CD8-positive, alpha-beta memory T cell (primary cell): ENCODE measurements at regions not wholly inside any gene's neighbourhood (a gene's known extent, or its start where the extent isn't known, plus 50 kb on each side); places are given as distances from the start of the nearest gene placed in this dataset.

Experiments
- CTCF ChIA-PET: fragments of 350-600 bp; sonication (Branson Sonifier 250); formaldehyde crosslinking; loops from one replicate; lab custom pipeline; 2021; ENCODE audit warnings: antibody characterized with exemption; lab: Charles Lee
- POLR2A ChIA-PET: fragments of 350-600 bp; sonication (Branson Sonifier 250); formaldehyde crosslinking; loops from one replicate; lab custom pipeline; 2021; ENCODE audit warnings: antibody characterized with exemption; lab: Charles Lee
- DNase-seq, 5 donors: peaks; one replicate each; pipeline versions ENCODE4 v3.0.0 to v3.0.0-alpha.2; 2020 to 2022; ENCODE audit warnings: mixed read lengths in 1 of 5
- H3K27ac ChIP-seq: one replicate; pipeline ENCODE4 v1.7.0; 2013; ENCODE audit warnings: low read depth, mild to moderate bottlenecking, low read length, moderate library complexity
- H3K27me3 ChIP-seq: 2 replicates; pipeline ENCODE4 v1.7.0; 2013; ENCODE audit warnings: low read length, mild to moderate bottlenecking; ENCODE audit not compliant: insufficient read depth, poor library complexity, severe bottlenecking
- H3K36me3 ChIP-seq: 2 replicates; pipeline ENCODE4 v1.7.0; 2013; ENCODE audit warnings: mild to moderate bottlenecking, low read length, moderate library complexity; ENCODE audit not compliant: insufficient read depth
- H3K4me1 ChIP-seq: 2 replicates; pipeline ENCODE4 v1.7.0; 2013; ENCODE audit warnings: mild to moderate bottlenecking, low read length, moderate library complexity; ENCODE audit not compliant: insufficient read depth
- H3K4me3 ChIP-seq: 2 replicates; pipeline ENCODE4 v1.7.0; 2013; ENCODE audit warnings: mild to moderate bottlenecking, low read length
- H3K9me3 ChIP-seq: 2 replicates; pipeline ENCODE4 v1.7.0; 2013; ENCODE audit warnings: mild to moderate bottlenecking, low read length
- H3K27ac Mint-ChIP-seq, 8 donors: one replicate each; pipeline ENCODE4 v1.8.0; 2020 to 2021; ENCODE audit warnings: mixed read lengths in 8 of 8, mild to moderate bottlenecking in 6 of 8, inconsistent platforms in 3 of 8, moderate library complexity in 3 of 8
- H3K27me3 Mint-ChIP-seq, 2 donors: one replicate each; pipeline ENCODE4 v1.8.0; 2020 to 2021; ENCODE audit warnings: mixed read lengths in 2 of 2, mild to moderate bottlenecking in 1 of 2, moderate library complexity in 1 of 2
- H3K36me3 Mint-ChIP-seq, 3 donors: one replicate each; pipeline ENCODE4 v1.8.0; 2020 to 2021; ENCODE audit warnings: mixed read lengths in 3 of 3, inconsistent platforms in 1 of 3, mild to moderate bottlenecking in 1 of 3
- H3K4me1 Mint-ChIP-seq, 3 donors: one replicate each; pipeline ENCODE4 v1.8.0; 2020 to 2021; ENCODE audit warnings: mixed read lengths in 3 of 3, inconsistent platforms in 1 of 3, mild to moderate bottlenecking in 1 of 3
- H3K4me3 Mint-ChIP-seq, 7 donors: one replicate each; pipeline ENCODE4 v1.8.0; 2020 to 2021; ENCODE audit warnings: mixed read lengths in 7 of 7, mild to moderate bottlenecking in 6 of 7, moderate library complexity in 4 of 7, inconsistent platforms in 2 of 7
- H3K9me3 Mint-ChIP-seq, 5 donors: one replicate each; pipeline ENCODE4 v1.8.0; 2020 to 2022; ENCODE audit warnings: mixed read lengths in 5 of 5, mild to moderate bottlenecking in 3 of 5, moderate library complexity in 2 of 5, inconsistent platforms in 1 of 5

DNA sequence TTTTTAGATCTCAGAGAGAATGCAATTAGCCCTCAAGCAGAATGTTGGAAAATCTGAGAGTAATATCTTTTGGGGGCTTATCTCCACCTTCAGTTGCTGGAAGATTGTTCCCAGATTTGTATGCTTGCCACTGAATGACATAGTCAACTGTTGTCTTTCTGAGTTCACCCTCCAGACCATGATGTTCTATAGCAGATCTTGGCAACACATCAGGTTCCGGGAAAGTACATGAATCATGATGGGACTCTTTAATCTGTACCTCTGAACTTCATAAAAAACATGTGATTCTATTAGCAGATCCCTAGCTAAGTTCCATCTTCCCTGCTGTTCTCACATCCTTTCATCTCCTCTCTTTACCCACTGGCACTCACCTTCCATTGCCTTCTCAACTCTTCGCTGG is 68.9 kb downstream of the PLCE1 start:
- no peak overlapping the region for H3K4me3 Mint-ChIP-seq
- Histone ChIP-seq H3K4me1 (no peaks in the 10 kb centered on the region), H3K4me3 (no peak overlapping the region), H3K27ac (no peak overlapping the region), H3K9me3 (no peaks in the 10 kb centered on the region), H3K36me3 (no peaks in the 10 kb centered on the region), H3K27me3 (no peaks in the 10 kb centered on the region)
- ChIA-PET POLR2A (no interaction called here), CTCF (no interaction called here)
- no peaks in the 10 kb centered on the region for H3K4me1 Mint-ChIP-seq
- H3K9me3 Mint-ChIP-seq = no peaks in the 10 kb centered on the region
- peaks cover 0 to 7% of the 10 kb centered on the region in 2 donors for H3K27me3 Mint-ChIP-seq
- no peak overlapping the region for H3K27ac Mint-ChIP-seq
- no peaks in the 10 kb centered on the region for H3K36me3 Mint-ChIP-seq
- DNase-seq = no peak

DNA sequence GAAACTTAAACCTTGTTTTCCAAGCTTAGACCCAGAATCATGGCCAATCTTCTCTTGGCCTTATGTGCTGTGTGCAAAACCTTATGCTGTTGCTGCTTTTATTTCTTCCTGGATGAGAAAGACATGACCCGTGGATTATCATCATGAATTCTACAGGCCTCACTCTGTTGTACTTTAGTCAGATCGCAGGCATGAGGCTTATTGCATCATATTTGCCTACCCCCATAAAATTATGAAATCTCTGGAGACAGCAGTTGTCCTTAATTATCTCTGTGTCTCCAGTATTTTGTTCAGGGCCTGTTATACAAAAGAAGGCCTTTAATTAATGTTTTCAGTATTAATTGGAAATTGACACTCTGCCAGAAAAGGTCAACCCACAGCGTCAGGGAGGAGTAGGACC is 71.6 kb downstream of the PLCE1 start:
- Histone ChIP-seq H3K36me3 (no peaks in the 10 kb centered on the region), H3K27me3 (no peaks in the 10 kb centered on the region), H3K27ac (no peak overlapping the region), H3K4me1 (no peaks in the 10 kb centered on the region), H3K4me3 (no peak overlapping the region), H3K9me3 (no peaks in the 10 kb centered on the region)
- POLR2A ChIA-PET = no interaction called here
- CTCF ChIA-PET = no interaction called here
- Mint-ChIP-seq H3K4me3 (no peak overlapping the region), H3K9me3 (no peaks in the 10 kb centered on the region), H3K36me3 (no peaks in the 10 kb centered on the region), H3K4me1 (no peaks in the 10 kb centered on the region), H3K27me3 (peaks cover 0 to 6% of the 10 kb centered on the region in 2 donors), H3K27ac (no peak overlapping the region)
- no peak for DNase-seq

DNA sequence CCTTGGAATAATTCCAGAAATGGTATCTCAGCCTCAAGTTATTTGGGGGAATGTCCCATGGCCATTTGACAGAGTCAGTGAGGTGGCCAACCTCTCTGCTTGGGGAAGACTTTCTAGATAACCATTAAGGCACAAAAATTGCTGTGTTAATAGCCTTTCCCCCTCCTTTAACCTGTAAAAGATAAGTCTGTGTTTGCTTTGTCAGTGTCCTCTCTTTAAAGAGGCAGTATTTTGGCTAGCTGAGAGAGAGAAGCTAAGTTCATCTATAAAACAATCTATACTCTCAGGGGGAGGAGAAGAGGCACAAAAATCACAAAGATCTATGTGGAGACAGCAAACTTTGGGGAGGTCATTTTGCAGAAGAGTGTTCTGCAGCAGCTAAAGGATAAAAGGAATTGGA is 72.1 kb downstream of the PLCE1 start:
- Histone ChIP-seq H3K4me1 (no peaks in the 10 kb centered on the region), H3K27ac (no peak overlapping the region), H3K27me3 (no peaks in the 10 kb centered on the region), H3K9me3 (no peaks in the 10 kb centered on the region), H3K4me3 (no peak overlapping the region), H3K36me3 (no peaks in the 10 kb centered on the region)
- no peak for DNase-seq
- Mint-ChIP-seq H3K4me1 (no peaks in the 10 kb centered on the region), H3K36me3 (no peaks in the 10 kb centered on the region), H3K9me3 (no peaks in the 10 kb centered on the region), H3K27ac (no peak overlapping the region), H3K4me3 (no peak overlapping the region), H3K27me3 (peaks cover 0 to 6% of the 10 kb centered on the region in 2 donors)
- ChIA-PET POLR2A (no interaction called here), CTCF (no interaction called here)

DNA sequence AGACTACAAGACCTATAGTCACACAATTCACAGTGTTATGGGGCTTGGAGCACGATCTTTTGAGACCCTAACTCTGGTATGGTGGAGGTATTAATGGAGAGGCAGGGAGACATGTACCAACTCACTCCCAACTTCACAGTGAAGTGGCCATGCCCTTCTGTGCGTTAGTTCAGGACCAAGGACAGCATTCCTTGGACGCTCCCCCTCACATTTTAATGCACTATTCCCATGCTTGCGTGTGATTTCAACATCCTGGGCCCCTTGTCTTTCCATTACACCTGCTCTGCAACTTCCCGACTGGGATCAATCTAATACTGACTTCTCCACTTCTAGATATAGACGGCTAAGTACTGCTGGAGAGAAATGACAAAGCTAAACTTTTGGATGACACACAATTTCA is 72.7 kb downstream of the PLCE1 start:
- no peak overlapping the region for H3K27ac ChIP-seq
- Mint-ChIP-seq H3K4me1 (no peaks in the 10 kb centered on the region), H3K27ac (no peak overlapping the region), H3K27me3 (peaks cover 0 to 6% of the 10 kb centered on the region in 2 donors), H3K4me3 (no peak overlapping the region), H3K36me3 (no peaks in the 10 kb centered on the region), H3K9me3 (no peaks in the 10 kb centered on the region)
- H3K36me3 ChIP-seq = no peaks in the 10 kb centered on the region
- H3K9me3 ChIP-seq = no peaks in the 10 kb centered on the region
- POLR2A ChIA-PET = no interaction called here
- H3K27me3 ChIP-seq = no peaks in the 10 kb centered on the region
- CTCF ChIA-PET = no interaction called here
- H3K4me1 ChIP-seq = no peaks in the 10 kb centered on the region
- DNase-seq = no peak
- no peak overlapping the region for H3K4me3 ChIP-seq

DNA sequence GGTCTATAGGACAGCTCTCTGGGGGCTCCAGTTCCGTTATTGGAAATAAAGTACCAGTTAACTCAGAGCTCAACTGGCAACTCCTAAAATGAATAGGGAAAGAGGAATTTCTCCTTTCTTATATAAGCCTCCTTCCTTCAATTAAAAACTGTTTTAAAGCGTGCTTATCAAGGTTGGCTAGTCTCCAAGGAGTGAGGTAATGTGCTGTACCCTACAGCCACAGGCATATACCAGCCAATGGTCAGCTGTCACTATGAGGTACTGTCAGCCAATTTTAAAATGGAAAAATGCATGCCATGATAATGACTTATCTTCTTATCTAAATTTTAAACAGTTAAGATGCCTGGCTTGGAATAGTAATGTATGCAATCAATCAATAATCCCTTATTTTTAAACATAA is 76.2 kb downstream of the PLCE1 start:
- no peaks in the 10 kb centered on the region for H3K4me1 ChIP-seq
- H3K36me3 ChIP-seq = no peaks in the 10 kb centered on the region
- H3K27ac ChIP-seq = no peak overlapping the region
- ChIA-PET POLR2A (no interaction called here), CTCF (no interaction called here)
- peaks cover 0 to under 1% (median 0%) of the 10 kb centered on the region in 5 donors for H3K9me3 Mint-ChIP-seq
- H3K4me3 Mint-ChIP-seq = no peak overlapping the region
- no peaks in the 10 kb centered on the region for H3K27me3 ChIP-seq
- H3K36me3 Mint-ChIP-seq = no peaks in the 10 kb centered on the region
- H3K27me3 Mint-ChIP-seq = peaks cover 0 to 5% of the 10 kb centered on the region in 2 donors
- no peaks in the 10 kb centered on the region for H3K4me1 Mint-ChIP-seq
- H3K9me3 ChIP-seq = no peaks in the 10 kb centered on the region
- H3K27ac Mint-ChIP-seq = no peak overlapping the region
- DNase-seq = no peak
- no peak overlapping the region for H3K4me3 ChIP-seq

DNA sequence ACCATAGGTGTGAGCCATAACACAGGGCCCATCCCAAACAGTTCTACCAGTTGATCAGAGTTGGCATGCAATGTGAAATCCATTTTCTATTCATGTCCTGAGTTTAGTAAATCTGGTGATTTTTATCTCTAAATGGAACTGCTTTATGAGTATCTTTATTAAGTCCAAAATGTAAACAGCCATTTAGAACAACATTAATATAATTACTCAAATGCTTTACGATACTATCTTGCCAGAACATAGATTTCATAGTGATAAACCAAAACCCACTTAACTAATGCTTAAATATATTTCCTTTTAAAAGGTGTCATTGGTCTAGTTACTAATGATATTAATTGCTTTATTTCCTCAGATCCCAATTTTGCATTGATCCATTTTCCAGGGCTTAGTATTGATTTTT is 80.7 kb downstream of the PLCE1 start:
- DNase-seq = no peak
- H3K27ac Mint-ChIP-seq = no peak overlapping the region
- CTCF ChIA-PET = no interaction called here
- H3K27ac ChIP-seq = no peak overlapping the region
- no peaks in the 10 kb centered on the region for H3K4me1 ChIP-seq
- H3K9me3 ChIP-seq = no peaks in the 10 kb centered on the region
- H3K36me3 ChIP-seq = no peaks in the 10 kb centered on the region
- H3K4me3 ChIP-seq = no peak overlapping the region
- peaks cover 3% of the 10 kb centered on the region in 2 donors for H3K27me3 Mint-ChIP-seq
- no peak overlapping the region for H3K4me3 Mint-ChIP-seq
- POLR2A ChIA-PET = no interaction called here
- H3K9me3 Mint-ChIP-seq = peaks cover 0 to 2% (median 0%) of the 10 kb centered on the region in 5 donors
- H3K36me3 Mint-ChIP-seq = no peaks in the 10 kb centered on the region
- no peaks in the 10 kb centered on the region for H3K4me1 Mint-ChIP-seq
- no peaks in the 10 kb centered on the region for H3K27me3 ChIP-seq

DNA sequence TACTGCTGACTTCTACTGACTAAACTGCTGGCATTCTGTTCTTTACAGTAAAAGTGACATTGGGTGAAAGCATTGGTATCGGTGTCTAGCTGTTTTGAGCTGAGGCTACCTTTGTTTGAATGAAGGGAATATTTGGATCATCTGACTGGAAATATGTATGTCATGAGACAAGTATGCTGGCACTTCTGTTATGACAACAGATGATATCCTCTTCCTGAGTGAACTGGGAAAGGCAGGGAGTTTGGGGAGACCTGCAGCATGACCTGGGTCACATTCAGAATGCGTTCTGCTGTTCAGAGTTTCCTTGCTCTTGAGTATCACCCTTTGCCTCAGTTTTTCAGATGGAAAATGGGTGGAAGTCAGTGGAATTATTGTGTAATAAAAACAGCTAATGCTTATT is 81.8 kb downstream of the PLCE1 start:
- H3K27ac Mint-ChIP-seq = no peak overlapping the region
- H3K27me3 ChIP-seq = no peaks in the 10 kb centered on the region
- no peak overlapping the region for H3K27ac ChIP-seq
- no peaks in the 10 kb centered on the region for H3K4me1 ChIP-seq
- no peaks in the 10 kb centered on the region for H3K36me3 Mint-ChIP-seq
- H3K4me3 ChIP-seq = no peak overlapping the region
- ChIA-PET CTCF (no interaction called here), POLR2A (no interaction called here)
- no peaks in the 10 kb centered on the region for H3K36me3 ChIP-seq
- DNase-seq = no peak
- no peaks in the 10 kb centered on the region for H3K9me3 ChIP-seq
- no peak overlapping the region for H3K4me3 Mint-ChIP-seq
- H3K9me3 Mint-ChIP-seq = peaks cover 0 to 7% (median 2%) of the 10 kb centered on the region in 5 donors
- peaks cover 5 to 8% of the 10 kb centered on the region in 2 donors for H3K27me3 Mint-ChIP-seq
- H3K4me1 Mint-ChIP-seq = no peaks in the 10 kb centered on the region

DNA sequence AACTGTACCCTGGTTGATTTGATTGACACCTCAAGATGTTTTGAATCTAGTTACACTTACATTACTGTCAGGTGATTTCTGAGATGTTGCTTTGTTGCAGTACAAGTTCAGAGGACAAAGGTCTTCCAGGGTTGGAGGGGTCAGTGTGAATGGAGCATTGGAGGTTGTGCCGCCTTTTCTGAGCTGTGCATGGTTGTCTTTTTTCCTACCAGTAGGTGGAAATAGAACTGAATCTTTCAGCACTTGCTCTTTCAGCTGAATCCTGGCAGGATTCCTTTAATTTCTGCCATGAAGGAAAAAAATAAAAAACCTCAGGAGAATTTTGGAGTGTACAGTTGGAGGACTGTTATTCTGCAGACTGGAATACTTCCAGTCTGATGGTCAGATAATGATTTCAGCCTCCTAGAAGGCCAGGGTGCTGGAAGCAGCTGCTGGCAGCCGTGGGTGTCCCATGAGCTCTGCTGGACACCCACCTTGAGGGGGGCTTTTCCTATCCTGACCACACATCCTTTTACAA is 82.7 kb downstream of the PLCE1 start:
- POLR2A ChIA-PET = no interaction called here
- no peaks in the 10 kb centered on the region for H3K27me3 ChIP-seq
- no peaks in the 10 kb centered on the region for H3K36me3 ChIP-seq
- peaks cover 0 to 8% (median 2%) of the 10 kb centered on the region in 5 donors for H3K9me3 Mint-ChIP-seq
- no peaks in the 10 kb centered on the region for H3K9me3 ChIP-seq
- no peaks in the 10 kb centered on the region for H3K36me3 Mint-ChIP-seq
- no peak overlapping the region for H3K27ac Mint-ChIP-seq
- CTCF ChIA-PET = no interaction called here
- DNase-seq = no peak
- H3K27me3 Mint-ChIP-seq = peaks cover 6 to 13% of the 10 kb centered on the region in 2 donors
- no peak overlapping the region for H3K4me3 ChIP-seq
- no peaks in the 10 kb centered on the region for H3K4me1 Mint-ChIP-seq
- no peak overlapping the region for H3K4me3 Mint-ChIP-seq
- no peak overlapping the region for H3K27ac ChIP-seq
- H3K4me1 ChIP-seq = no peaks in the 10 kb centered on the region

DNA sequence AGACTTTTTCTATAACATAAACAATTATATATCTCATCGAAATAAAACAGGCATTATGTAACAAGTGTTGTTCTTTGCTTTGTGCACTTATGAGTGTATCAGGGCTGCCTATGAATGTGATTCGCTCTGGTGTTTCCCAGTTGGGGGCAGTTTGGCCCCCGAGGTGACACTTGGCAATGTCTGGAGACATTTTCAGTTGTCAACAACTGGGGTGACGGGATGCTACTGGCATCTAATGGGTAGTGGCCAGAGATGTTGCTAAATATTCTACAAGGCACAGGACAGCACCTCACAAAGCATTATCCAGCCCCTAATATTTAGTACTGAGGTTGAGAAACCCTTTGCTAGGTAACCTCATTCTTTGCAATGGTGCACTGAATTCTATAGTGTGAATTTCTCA is 83.3 kb downstream of the PLCE1 start:
- Mint-ChIP-seq H3K27me3 (peaks cover 6 to 13% of the 10 kb centered on the region in 2 donors), H3K4me1 (no peaks in the 10 kb centered on the region), H3K4me3 (peak overlapping the region in 1 of 7 donors; percentile 15), H3K9me3 (peaks cover 0 to 8% (median 2%) of the 10 kb centered on the region in 5 donors), H3K27ac (no peak overlapping the region), H3K36me3 (no peaks in the 10 kb centered on the region)
- DNase-seq = no peak
- no peaks in the 10 kb centered on the region for H3K27me3 ChIP-seq
- H3K9me3 ChIP-seq = no peaks in the 10 kb centered on the region
- H3K36me3 ChIP-seq = no peaks in the 10 kb centered on the region
- no peak overlapping the region for H3K4me3 ChIP-seq
- POLR2A ChIA-PET = no interaction called here
- no peaks in the 10 kb centered on the region for H3K4me1 ChIP-seq
- CTCF ChIA-PET = no interaction called here
- H3K27ac ChIP-seq = no peak overlapping the region
